Ishikawa (cell line): ENCODE measurements at regions not wholly inside any gene's neighbourhood (a gene's known extent, or its start where the extent isn't known, plus 50 kb on each side); places are given as distances from the start of the nearest gene placed in this dataset.

Experiments
- CEBPB ChIP-seq: IDR thresholded peaks from 2 replicates; pipeline ENCODE4 v1.6.1; 2012
- CREB1 ChIP-seq: IDR thresholded peaks from 2 replicates; pipeline ENCODE4 v1.6.1; 2012; ENCODE audit warnings: low read depth
- EGR1 ChIP-seq: IDR thresholded peaks from 2 replicates; pipeline ENCODE4 v1.6.1; 2012
- EP300 ChIP-seq: IDR thresholded peaks from 2 replicates; pipeline ENCODE4 v1.6.1; 2012; ENCODE audit warnings: borderline replicate concordance
- FOXM1 ChIP-seq: IDR thresholded peaks from 2 replicates; pipeline ENCODE4 v1.6.1; 2012; ENCODE audit warnings: low read depth, borderline replicate concordance
- MAX ChIP-seq: IDR thresholded peaks from 2 replicates; pipeline ENCODE4 v1.6.1; 2012
- NFIC ChIP-seq: IDR thresholded peaks from 2 replicates; pipeline ENCODE4 v1.6.1; 2012
- RAD21 ChIP-seq: IDR thresholded peaks from 2 replicates; pipeline ENCODE4 v1.6.1; 2012; ENCODE audit warnings: low read depth
- REST ChIP-seq: IDR thresholded peaks from 2 replicates; pipeline ENCODE4 v1.6.1; 2012; ENCODE audit warnings: low read depth, mild to moderate bottlenecking
- TAF1 ChIP-seq: IDR thresholded peaks from 2 replicates; pipeline ENCODE4 v1.6.1; 2012; ENCODE audit warnings: low read depth, mild to moderate bottlenecking
- TCF12 ChIP-seq: IDR thresholded peaks from 2 replicates; pipeline ENCODE4 v1.6.1; 2012; ENCODE audit warnings: low read depth
- TEAD4 ChIP-seq: IDR thresholded peaks from 2 replicates; pipeline ENCODE4 v1.6.1; 2012
- USF1 ChIP-seq: IDR thresholded peaks from 2 replicates; pipeline ENCODE4 v1.6.1; 2012
- YY1 ChIP-seq: IDR thresholded peaks from 2 replicates; pipeline ENCODE4 v1.6.1; 2012; ENCODE audit warnings: low read depth
- ZBTB7A ChIP-seq: IDR thresholded peaks from 2 replicates; pipeline ENCODE4 v1.6.1; 2012; ENCODE audit warnings: low read depth

- TF ChIP-seq RAD21 = no peak
- no peak for TF ChIP-seq USF1
- TF ChIP-seq YY1 = no peak
- TF ChIP-seq EGR1 = no peak
- no peak for TF ChIP-seq FOXM1
- no peak for TF ChIP-seq REST
- TF ChIP-seq EP300 = no peak
- no peak for TF ChIP-seq NFIC
- no peak for TF ChIP-seq MAX
- TF ChIP-seq TEAD4 = no peak
- TF ChIP-seq ZBTB7A = no peak
Measured at GRCh38 chr9:135242049-135242396, 154.6 kb downstream of the OLFM1 start.

GRCh38 chr9:135242406-135242805, 154.9 kb downstream of the OLFM1 start:
- TF ChIP-seq RAD21 = no peak
- no peak for TF ChIP-seq TEAD4
- TF ChIP-seq TAF1 = no peak
- no peak for TF ChIP-seq EP300
- no peak for TF ChIP-seq CREB1
- TF ChIP-seq MAX = no peak
- TF ChIP-seq FOXM1 = no peak
- TF ChIP-seq ZBTB7A = no peak
- TF ChIP-seq REST = no peak
- no peak for TF ChIP-seq YY1
- no peak for TF ChIP-seq TCF12
- no peak for TF ChIP-seq USF1
- no peak for TF ChIP-seq CEBPB
- no peak for TF ChIP-seq EGR1
- TF ChIP-seq NFIC = no peak

GRCh38 chr9:135243201-135244190, 156.0 kb downstream of the OLFM1 start:
- no peak for TF ChIP-seq CEBPB

- no peak for TF ChIP-seq RAD21
- TF ChIP-seq ZBTB7A = no peak
- TF ChIP-seq NFIC = no peak
- TF ChIP-seq TAF1 = no peak
- TF ChIP-seq EP300 = no peak
- no peak for TF ChIP-seq EGR1
- TF ChIP-seq TCF12 = no peak
- TF ChIP-seq USF1 = no peak
- no peak for TF ChIP-seq YY1
- TF ChIP-seq FOXM1 = no peak
- no peak for TF ChIP-seq TEAD4
- no peak for TF ChIP-seq CREB1
- TF ChIP-seq CEBPB = no peak
Measured at GRCh38 chr9:135244271-135245221, 157.1 kb downstream of the OLFM1 start.
